GM21723 (cell line): ENCODE measurements at regions not wholly inside any gene's neighbourhood (a gene's known extent, or its start where the extent isn't known, plus 50 kb on each side); places are given as distances from the start of the nearest gene placed in this dataset.
"Not testable (repeated sequence)": the region's sequence is repeated elsewhere in the genome, so short reads cannot be mapped to it uniquely, and the experiment has no call there.

Source experiments
- ATAC-seq: cut with Tn5 transposase; IDR thresholded peaks from one replicate; pipeline ENCODE4 v1.9.1; 2021; ENCODE audit warnings: mild to moderate bottlenecking, moderate library complexity; ENCODE audit not compliant: unreplicated experiment

- no peak for ATAC-seq
Measured at GRCh38 chrX:7409866-7410265, 261.9 kb upstream of the PUDP start.

GRCh38 chrX:7399373-7399772 lies 251.4 kb upstream of the PUDP start:
- no peak for ATAC-seq

- ATAC-seq: no peak
Measured at GRCh38 chrX:7390441-7390840, 242.5 kb upstream of the PUDP start.

- ATAC-seq: no peak
Measured at GRCh38 chrX:7389576-7389975, 241.6 kb upstream of the PUDP start.

GRCh38 chrX:7385131-7385530 lies 237.2 kb upstream of the PUDP start:
- ATAC-seq: no peak

- no peak for ATAC-seq
Measured at GRCh38 chrX:7378406-7378805, 230.5 kb upstream of the PUDP start.

- no peak for ATAC-seq
Measured at GRCh38 chrX:7372825-7373525, 225.0 kb upstream of the PUDP start.

GRCh38 chrX:7362111-7362510 lies 214.2 kb upstream of the PUDP start:
- no peak for ATAC-seq

- no peak for ATAC-seq
Measured at GRCh38 chrX:7351926-7352325, 204.0 kb upstream of the PUDP start.

GRCh38 chrX:7347465-7347864 lies 199.5 kb upstream of the PUDP start:
- no peak for ATAC-seq

GRCh38 chrX:7346021-7346420 lies 198.1 kb upstream of the PUDP start:
- no peak for ATAC-seq

- ATAC-seq: no peak
Measured at GRCh38 chrX:7343181-7343580, 195.2 kb upstream of the PUDP start.

- ATAC-seq: not testable (repeated sequence)
Measured at GRCh38 chrX:7335816-7336362, 187.9 kb upstream of the PUDP start.

GRCh38 chrX:7334253-7334935 lies 186.4 kb upstream of the PUDP start:
- ATAC-seq: no peak

GRCh38 chrX:7330971-7331746 lies 183.2 kb upstream of the PUDP start:
- no peak for ATAC-seq

- ATAC-seq: no peak
Measured at GRCh38 chrX:7330556-7330955, 182.6 kb upstream of the PUDP start.

GRCh38 chrX:7318661-7319060 lies 170.7 kb upstream of the PUDP start:
- no peak for ATAC-seq

GRCh38 chrX:7318241-7318640 lies 170.3 kb upstream of the PUDP start:
- no peak for ATAC-seq

GRCh38 chrX:7316887-7317286 lies 168.9 kb upstream of the PUDP start:
- no peak for ATAC-seq

GRCh38 chrX:7316280-7316679 lies 168.3 kb upstream of the PUDP start:
- no peak for ATAC-seq

- no peak for ATAC-seq
Measured at GRCh38 chrX:7314425-7314824, 166.5 kb upstream of the PUDP start.

- ATAC-seq: no peak
Measured at GRCh38 chrX:7307720-7308119, 159.8 kb upstream of the PUDP start.
